Breast epithelium (tissue), 4 donors: ENCODE measurements at regions not wholly inside any gene's neighbourhood (a gene's known extent, or its start where the extent isn't known, plus 50 kb on each side); places are given as distances from the start of the nearest gene placed in this dataset.

Experiments used
- DNase-seq, 2 donors: peaks; one replicate each; pipeline ENCODE4 v3.0.0-alpha.2; 2019; ENCODE audit warnings: low spot score in 2 of 2
- H3K27ac ChIP-seq, 2 donors: fragments of 200-600 bp; sonication (generic) in 1 of 2; one replicate each; pipeline ENCODE4 v1.5.1; 2016 to 2019; ENCODE audit warnings: mild to moderate bottlenecking in 1 of 2
- H3K27me3 ChIP-seq, 2 donors: fragments of 200-600 bp; sonication (generic) in 1 of 2; one replicate each; pipeline versions ENCODE4 v1.5.1 to v1.6.0; 2017 to 2019; ENCODE audit warnings: control low read depth in 1 of 2, mild to moderate bottlenecking in 1 of 2
- H3K36me3 ChIP-seq: fragments of 200-600 bp; one replicate; pipeline ENCODE4 v1.5.1; 2019
- H3K4me1 ChIP-seq, 2 donors: fragments of 200-600 bp; sonication (generic); one replicate each; pipeline ENCODE4 v1.5.1; 2016 to 2019; ENCODE audit warnings: control low read depth in 1 of 2
- H3K4me3 ChIP-seq, 3 donors: fragments of 200-600 bp; sonication (generic); 1 replicate in 2 of 3; 2 replicates in 1 of 3; pipeline ENCODE4 v1.5.1; 2016 to 2019; ENCODE audit warnings: mild to moderate bottlenecking in 3 of 3, moderate library complexity in 2 of 3
- H3K9me3 ChIP-seq, 2 donors: fragments of 200-600 bp; sonication (generic) in 1 of 2; one replicate each; pipeline ENCODE4 v1.5.1; 2016 to 2019; ENCODE audit warnings: control low read depth in 1 of 2
- CTCF ChIP-seq, 3 donors: fragments of 450-650 bp; IDR thresholded peaks; one replicate each; pipeline ENCODE4 v1.5.1; 2016 to 2017; ENCODE audit warnings: antibody characterized with exemption in 3 of 3, mild to moderate bottlenecking in 3 of 3, moderate library complexity in 3 of 3
- POLR2A ChIP-seq: fragments of 450-650 bp; IDR thresholded peaks from one replicate; pipeline ENCODE4 v1.6.1; 2016; ENCODE audit warnings: antibody characterized with exemption, mild to moderate bottlenecking, moderate library complexity
- POLR2AphosphoS5 ChIP-seq, 3 donors: sonication (generic); formaldehyde crosslinking; IDR thresholded peaks; one replicate each; pipeline ENCODE4 v1.6.1; 2017; ENCODE audit warnings: antibody characterized with exemption in 3 of 3
- intact Hi-C: fragments of 100-400 bp; cut with DNase I; formaldehyde crosslinking; loops from one replicate; pipeline ENCODE4 v1.15.1; 2023; ENCODE audit warnings: low total_unique reads

GRCh38 chr20:7702141-7702540 is 238.1 kb downstream of the HAO1 start:
- H3K4me1 ChIP-seq: no peaks in the 10 kb centered on the region
- no peaks in the 10 kb centered on the region for H3K36me3 ChIP-seq
- no peaks in the 10 kb centered on the region for H3K9me3 ChIP-seq
- intact Hi-C loops: no loop called here
- no peak for TF ChIP-seq CTCF (IDR thresholded peaks at IDR 0.05)
- no peak for TF ChIP-seq POLR2A
- no peak for TF ChIP-seq POLR2AphosphoS5 (IDR thresholded peaks at IDR 0.05)
- H3K27me3 ChIP-seq: no peaks in the 10 kb centered on the region
- no peak for DNase-seq
- no peak overlapping the region for H3K27ac ChIP-seq
- no peak overlapping the region for H3K4me3 ChIP-seq

- Histone ChIP-seq H3K36me3 (no peaks in the 10 kb centered on the region), H3K27ac (no peak overlapping the region), H3K9me3 (no peaks in the 10 kb centered on the region), H3K4me3 (no peak overlapping the region), H3K27me3 (no peaks in the 10 kb centered on the region), H3K4me1 (no peaks in the 10 kb centered on the region)
- TF ChIP-seq POLR2A: no peak
- no peak for TF ChIP-seq POLR2AphosphoS5 (IDR thresholded peaks at IDR 0.05)
- no peak for TF ChIP-seq CTCF (IDR thresholded peaks at IDR 0.05)
- intact Hi-C loops: no loop called here
- no peak for DNase-seq
Measured at GRCh38 chr20:7703551-7703961, 236.7 kb downstream of the HAO1 start.

- DNase-seq: no peak
- Histone ChIP-seq H3K27me3 (no peaks in the 10 kb centered on the region), H3K27ac (no peak overlapping the region), H3K4me3 (no peak overlapping the region), H3K9me3 (no peaks in the 10 kb centered on the region), H3K4me1 (no peaks in the 10 kb centered on the region), H3K36me3 (no peaks in the 10 kb centered on the region)
- intact Hi-C loops: no loop called here
- no peak for TF ChIP-seq POLR2AphosphoS5 (IDR thresholded peaks at IDR 0.05)
- TF ChIP-seq CTCF (IDR thresholded peaks at IDR 0.05): no peak
- TF ChIP-seq POLR2A: no peak
Measured at GRCh38 chr20:7703996-7704395, 236.3 kb downstream of the HAO1 start.

DNA sequence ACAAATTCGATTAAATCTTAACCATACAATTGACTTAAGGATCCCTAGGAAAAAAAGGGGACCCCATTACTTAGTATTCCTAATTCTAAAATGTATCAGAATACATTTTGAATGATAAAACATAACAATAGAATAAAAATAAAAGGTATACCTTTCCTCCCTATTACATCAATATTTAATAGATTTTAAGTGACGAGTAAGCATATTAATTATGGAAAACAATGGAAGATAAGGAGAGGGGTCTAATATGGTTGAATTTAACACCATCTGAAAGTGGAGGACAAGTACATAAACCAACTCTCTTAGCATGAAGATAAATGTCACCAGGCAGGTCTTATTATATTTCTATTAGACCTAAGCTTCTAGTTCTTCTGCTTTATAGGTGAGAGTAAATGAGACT is 232.1 kb downstream of the HAO1 start:
- DNase-seq: no peak
- H3K27ac ChIP-seq: no peak overlapping the region
- no peak overlapping the region for H3K4me3 ChIP-seq
- no peaks in the 10 kb centered on the region for H3K36me3 ChIP-seq
- TF ChIP-seq POLR2AphosphoS5 (IDR thresholded peaks at IDR 0.05): no peak
- no peak for TF ChIP-seq POLR2A
- no peaks in the 10 kb centered on the region for H3K27me3 ChIP-seq
- H3K9me3 ChIP-seq: no peaks in the 10 kb centered on the region
- H3K4me1 ChIP-seq: no peaks in the 10 kb centered on the region
- intact Hi-C loops: no loop called here

- DNase-seq: no peak
- no peaks in the 10 kb centered on the region for H3K36me3 ChIP-seq
- H3K9me3 ChIP-seq: no peaks in the 10 kb centered on the region
- H3K4me1 ChIP-seq: no peaks in the 10 kb centered on the region
- intact Hi-C loops: no loop called here
- no peaks in the 10 kb centered on the region for H3K27me3 ChIP-seq
- TF ChIP-seq POLR2A (no peak), CTCF (IDR thresholded peaks at IDR 0.05) (no peak), POLR2AphosphoS5 (IDR thresholded peaks at IDR 0.05) (no peak)
- H3K27ac ChIP-seq: no peak overlapping the region
- no peak overlapping the region for H3K4me3 ChIP-seq
Measured at GRCh38 chr20:7708782-7709181, 231.5 kb downstream of the HAO1 start.

- DNase-seq: no peak
- no peak for TF ChIP-seq POLR2AphosphoS5 (IDR thresholded peaks at IDR 0.05)
- no peak for TF ChIP-seq CTCF (IDR thresholded peaks at IDR 0.05)
- no peak for TF ChIP-seq POLR2A
Measured at GRCh38 chr20:7710440-7710839, 229.8 kb downstream of the HAO1 start.

More at GRCh38 chr20:7710440-7710839, 229.8 kb downstream of the HAO1 start:
- Histone ChIP-seq H3K27ac (no peak overlapping the region), H3K4me1 (no peaks in the 10 kb centered on the region), H3K27me3 (no peaks in the 10 kb centered on the region), H3K9me3 (no peaks in the 10 kb centered on the region), H3K36me3 (no peaks in the 10 kb centered on the region), H3K4me3 (no peak overlapping the region)
- intact Hi-C loops: no loop called here
